PC-9 (cell line): ENCODE measurements at regions not wholly inside any gene's neighbourhood (a gene's known extent, or its start where the extent isn't known, plus 50 kb on each side); places are given as distances from the start of the nearest gene placed in this dataset.

Experiments used
- BruUV-seq: library from RNA; stranded (reverse); fragments of 400-500 nt; replicated peaks from 2 replicates; lab custom pipeline; 2021; lab: Mats Ljungman, UMichigan
- CTCF ChIA-PET: fragments of 300-600 bp; sonication (Branson Sonifier 250); formaldehyde crosslinking; loops from one replicate; lab custom pipeline; 2022; ENCODE audit warnings: antibody characterized with exemption; lab: Charles Lee
- POLR2A ChIA-PET: fragments of 300-600 bp; sonication (Branson Sonifier 250); formaldehyde crosslinking; loops from one replicate; lab custom pipeline; 2022; ENCODE audit warnings: antibody characterized with exemption; ENCODE audit not compliant: unreplicated experiment; lab: Charles Lee
- DNase-seq, 2 experiments: peaks; one replicate each; pipeline versions ENCODE4 v3.0.0 to v3.0.0-alpha.2; 2015 to 2022; ENCODE audit warnings: mixed read lengths in 1 of 2
- H2AFZ ChIP-seq: fragments of 200-600 bp; sonication (generic); 2 replicates; pipeline ENCODE4 v1.8.1; 2017; ENCODE audit warnings: antibody characterized with exemption
- H3F3A ChIP-seq: fragments of 200-600 bp; sonication (generic); 2 replicates; pipeline ENCODE4 v1.8.1; 2017; ENCODE audit warnings: antibody characterized with exemption, mild to moderate bottlenecking, low read depth; ENCODE audit not compliant: insufficient read depth
- H3K27ac ChIP-seq: fragments of 200-600 bp; sonication (generic); 2 replicates; pipeline ENCODE4 v1.6.1; 2016; ENCODE audit warnings: mixed run types
- H3K27me3 ChIP-seq: fragments of 200-600 bp; sonication (generic); 2 replicates; pipeline ENCODE4 v1.6.1; 2016; ENCODE audit warnings: low read depth, mixed run types; ENCODE audit not compliant: insufficient read depth
- H3K36me3 ChIP-seq: fragments of 200-600 bp; sonication (generic); 2 replicates; pipeline ENCODE4 v1.6.1; 2016; ENCODE audit warnings: low read depth, mixed run types
- H3K4me1 ChIP-seq: fragments of 200-600 bp; sonication (generic); replicated peaks from 2 replicates; pipeline ENCODE4 v1.6.1; 2016; ENCODE audit warnings: mixed run types; ENCODE audit not compliant: insufficient read depth
- H3K4me2 ChIP-seq: fragments of 200-600 bp; sonication (generic); 2 replicates; pipeline ENCODE4 v1.6.1; 2017; ENCODE audit warnings: mixed run types
- H3K4me3 ChIP-seq: fragments of 200-600 bp; sonication (generic); 2 replicates; pipeline ENCODE4 v1.6.1; 2016; ENCODE audit warnings: mixed run types
- H3K79me2 ChIP-seq: fragments of 200-600 bp; sonication (generic); 2 replicates; pipeline ENCODE4 v1.6.1; 2017; ENCODE audit warnings: low read depth, mixed run types
- H3K9me2 ChIP-seq: fragments of 200-600 bp; sonication (generic); 2 replicates; pipeline ENCODE4 v1.8.1; 2017; ENCODE audit warnings: mild to moderate bottlenecking; ENCODE audit not compliant: insufficient read depth
- H3K9me3 ChIP-seq: fragments of 200-600 bp; sonication (generic); 2 replicates; pipeline ENCODE4 v1.8.1; 2016; ENCODE audit warnings: low read depth; ENCODE audit not compliant: insufficient read depth
- H4K20me1 ChIP-seq: fragments of 200-600 bp; sonication (generic); 2 replicates; pipeline ENCODE4 v1.8.1; 2017; ENCODE audit not compliant: insufficient read depth
- EZH2 ChIP-seq: fragments of 200-600 bp; sonication (generic); IDR thresholded peaks from 2 replicates; pipeline ENCODE4 v1.8.0; 2017; ENCODE audit warnings: antibody characterized with exemption, low read depth
- intact Hi-C: fragments of 100-400 bp; cut with micrococcal nuclease; formaldehyde crosslinking; loops from one replicate; pipeline ENCODE4 v1.10.0; 2022; ENCODE audit not compliant: unreplicated experiment
- TF ChIP-seq, protein P1 (sequence below): fragments of 200-600 bp; sonication (generic); conservative IDR thresholded peaks from 2 replicates; pipeline ENCODE4 v1.6.1; 2017; ENCODE audit warnings: mixed run types, antibody characterized with exemption, mild to moderate bottlenecking, moderate library complexity

DNA sequence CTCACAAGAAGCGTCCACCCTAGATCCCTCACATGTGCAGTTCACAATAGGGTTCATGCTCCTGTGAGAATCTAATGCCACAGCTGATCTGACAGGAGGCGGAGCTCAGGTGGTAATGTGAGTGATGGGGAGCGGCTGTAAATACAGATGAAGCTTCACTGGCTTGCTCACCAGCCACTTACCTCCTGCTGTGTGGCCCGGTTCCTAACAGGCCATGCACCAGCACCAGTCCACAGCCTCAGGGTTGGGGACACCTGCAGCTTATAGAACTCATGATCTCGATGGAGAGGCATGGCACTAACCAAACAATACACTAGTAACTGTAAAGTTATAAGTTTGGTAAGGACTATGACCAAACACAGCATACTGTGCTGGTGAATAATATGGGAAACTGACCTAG lies 368.0 kb upstream of the CDH5 start:
- H3K9me3 ChIP-seq = no peaks in the 10 kb centered on the region

DNA sequence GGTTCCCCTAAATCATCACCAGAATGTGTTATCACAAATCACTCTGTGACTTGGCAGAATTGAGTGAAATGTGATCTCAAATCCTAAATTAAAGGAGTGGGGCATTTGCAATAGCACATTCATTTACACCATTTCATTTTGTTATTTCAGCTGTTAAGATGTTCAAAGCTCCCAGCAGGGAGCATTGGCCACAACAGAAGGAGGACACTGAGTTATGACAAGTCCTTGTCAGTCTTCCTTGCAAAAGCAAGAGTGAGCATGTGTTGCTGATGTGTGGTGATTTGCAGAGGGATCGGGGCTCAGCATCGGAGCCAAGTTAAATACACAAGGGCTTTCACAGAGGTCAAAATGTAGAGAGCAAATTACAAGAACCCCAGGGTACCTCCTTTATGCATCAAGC lies 372.2 kb upstream of the CDH5 start:
- no peaks in the 10 kb centered on the region for H3F3A ChIP-seq
- no peak overlapping the region for H3K4me3 ChIP-seq
- no peaks in the 10 kb centered on the region for H4K20me1 ChIP-seq
- H3K27ac ChIP-seq = no peak overlapping the region
- ChIA-PET CTCF (no interaction called here), POLR2A (no interaction called here)
- H3K79me2 ChIP-seq = no peaks in the 10 kb centered on the region
- no peaks in the 10 kb centered on the region for H3K9me2 ChIP-seq
- no peak for DNase-seq
- intact Hi-C loops = no loop called here
- no peaks in the 10 kb centered on the region for H3K36me3 ChIP-seq
- no TSS peak for BruUV-seq
- TF ChIP-seq EZH2 = no peak
- TF ChIP-seq, protein P1, sequence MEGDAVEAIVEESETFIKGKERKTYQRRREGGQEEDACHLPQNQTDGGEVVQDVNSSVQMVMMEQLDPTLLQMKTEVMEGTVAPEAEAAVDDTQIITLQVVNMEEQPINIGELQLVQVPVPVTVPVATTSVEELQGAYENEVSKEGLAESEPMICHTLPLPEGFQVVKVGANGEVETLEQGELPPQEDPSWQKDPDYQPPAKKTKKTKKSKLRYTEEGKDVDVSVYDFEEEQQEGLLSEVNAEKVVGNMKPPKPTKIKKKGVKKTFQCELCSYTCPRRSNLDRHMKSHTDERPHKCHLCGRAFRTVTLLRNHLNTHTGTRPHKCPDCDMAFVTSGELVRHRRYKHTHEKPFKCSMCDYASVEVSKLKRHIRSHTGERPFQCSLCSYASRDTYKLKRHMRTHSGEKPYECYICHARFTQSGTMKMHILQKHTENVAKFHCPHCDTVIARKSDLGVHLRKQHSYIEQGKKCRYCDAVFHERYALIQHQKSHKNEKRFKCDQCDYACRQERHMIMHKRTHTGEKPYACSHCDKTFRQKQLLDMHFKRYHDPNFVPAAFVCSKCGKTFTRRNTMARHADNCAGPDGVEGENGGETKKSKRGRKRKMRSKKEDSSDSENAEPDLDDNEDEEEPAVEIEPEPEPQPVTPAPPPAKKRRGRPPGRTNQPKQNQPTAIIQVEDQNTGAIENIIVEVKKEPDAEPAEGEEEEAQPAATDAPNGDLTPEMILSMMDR = no peak
- no peak overlapping the region for H3K4me2 ChIP-seq
- no peaks in the 10 kb centered on the region for H3K9me3 ChIP-seq
- H2AFZ ChIP-seq = no peak overlapping the region
- no peaks in the 10 kb centered on the region for H3K4me1 ChIP-seq
- peaks cover 13% of the 10 kb centered on the region for H3K27me3 ChIP-seq

More for the DNA sequence above, 368.0 kb upstream of the CDH5 start:
- no peaks in the 10 kb centered on the region for H3K4me1 ChIP-seq
- POLR2A ChIA-PET = no interaction called here
- H3F3A ChIP-seq = no peaks in the 10 kb centered on the region
- TF ChIP-seq EZH2 = no peak
- TF ChIP-seq, protein P1 = no peak
- H3K36me3 ChIP-seq = no peaks in the 10 kb centered on the region
- CTCF ChIA-PET = no interaction called here
- peaks cover 34% of the 10 kb centered on the region for H3K27me3 ChIP-seq
- H3K79me2 ChIP-seq = no peaks in the 10 kb centered on the region
- no peak overlapping the region for H3K27ac ChIP-seq
- H2AFZ ChIP-seq = no peak overlapping the region
- H3K4me2 ChIP-seq = no peak overlapping the region
- no peaks in the 10 kb centered on the region for H3K9me2 ChIP-seq
- DNase-seq = no peak
- intact Hi-C loops = no loop called here
- no peak overlapping the region for H3K4me3 ChIP-seq
- BruUV-seq = no TSS peak
- H4K20me1 ChIP-seq = no peaks in the 10 kb centered on the region

DNA sequence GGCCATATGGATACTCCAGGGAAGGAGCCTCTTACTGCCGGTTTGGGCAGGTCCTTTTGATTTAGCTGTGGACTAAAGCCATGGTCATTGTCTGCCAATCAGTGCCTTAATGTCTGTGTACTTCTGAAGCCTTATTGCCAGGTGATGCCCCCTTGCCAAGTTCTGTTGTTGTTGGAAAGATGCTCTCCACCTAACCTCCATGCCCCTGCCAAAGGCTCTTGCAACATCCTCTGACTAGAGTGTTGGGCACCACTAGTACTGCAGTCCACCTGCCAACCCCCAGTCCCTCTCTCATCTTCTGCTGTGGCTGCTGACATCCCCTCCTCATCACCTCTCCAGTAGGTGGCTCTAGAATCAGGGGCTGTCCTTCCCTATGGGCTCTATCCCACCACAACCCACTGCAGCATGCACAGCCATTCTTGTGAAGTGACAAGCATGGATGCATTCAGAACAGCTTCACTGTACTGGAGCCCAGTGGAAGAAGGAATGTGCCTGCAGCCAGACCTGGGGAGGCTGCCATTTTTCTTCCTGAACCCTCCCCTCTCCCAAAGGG lies 375.3 kb upstream of the CDH5 start:
- Histone ChIP-seq H3K9me3 (no peaks in the 10 kb centered on the region), H3F3A (no peaks in the 10 kb centered on the region), H3K4me2 (no peak overlapping the region), H3K27me3 (peaks cover 40% of the 10 kb centered on the region), H2AFZ (no peak overlapping the region), H3K36me3 (no peaks in the 10 kb centered on the region), H3K9me2 (no peaks in the 10 kb centered on the region), H3K4me1 (no peaks in the 10 kb centered on the region), H3K27ac (no peak overlapping the region), H4K20me1 (no peaks in the 10 kb centered on the region), H3K79me2 (no peaks in the 10 kb centered on the region), H3K4me3 (no peak overlapping the region)
- no peak for DNase-seq
- no peak for TF ChIP-seq EZH2
- TF ChIP-seq, protein P1 = no peak
- CTCF ChIA-PET = no interaction called here
- BruUV-seq = no TSS peak
- intact Hi-C loops = no loop called here
- POLR2A ChIA-PET = no interaction called here
